A673 (cell line): ENCODE measurements at regions not wholly inside any gene's neighbourhood (a gene's known extent, or its start where the extent isn't known, plus 50 kb on each side); places are given as distances from the start of the nearest gene placed in this dataset.

ENCODE experiments used
- BruUV-seq: library from RNA; stranded (reverse); fragments of 400-500 nt; replicated peaks from 2 replicates; lab custom pipeline; 2021; lab: Mats Ljungman, UMichigan
- CTCF ChIA-PET: fragments of 300-600 bp; sonication (Branson Sonifier 250); formaldehyde crosslinking; loops from one replicate; lab custom pipeline; 2022; ENCODE audit warnings: antibody characterized with exemption; lab: Charles Lee
- POLR2A ChIA-PET: fragments of 300-600 bp; sonication (Branson Sonifier 250); formaldehyde crosslinking; loops from one replicate; lab custom pipeline; 2022; ENCODE audit warnings: antibody characterized with exemption; ENCODE audit not compliant: low non-redundant PET; lab: Charles Lee
- DNase-seq: peaks from one replicate; pipeline ENCODE4 v3.0.0-alpha.2; 2015; ENCODE audit warnings: low spot score
- H3K27ac ChIP-seq: fragments of 200-600 bp; sonication (generic); 2 replicates; pipeline ENCODE4 v1.5.1; 2016; ENCODE audit warnings: mixed run types, low read depth, mild to moderate bottlenecking, mixed read lengths, antibody characterized with exemption, low read length; ENCODE audit not compliant: poor library complexity, severe bottlenecking
- H3K27me3 ChIP-seq: fragments of 200-600 bp; sonication (generic); replicated peaks from 2 replicates; pipeline ENCODE4 v1.6.1; 2017; ENCODE audit warnings: mixed run types, low read depth, mild to moderate bottlenecking, mixed read lengths, antibody characterized with exemption, low read length; ENCODE audit not compliant: insufficient read depth, poor library complexity
- H3K36me3 ChIP-seq: fragments of 200-600 bp; sonication (generic); 2 replicates; pipeline ENCODE4 v1.6.1; 2016; ENCODE audit warnings: mixed run types, mild to moderate bottlenecking, mixed read lengths, antibody characterized with exemption, low read length; ENCODE audit not compliant: insufficient read depth, poor library complexity, severe bottlenecking
- H3K4me1 ChIP-seq: fragments of 200-600 bp; sonication (generic); 2 replicates; pipeline ENCODE4 v1.6.1; 2017; ENCODE audit warnings: mixed run types, mild to moderate bottlenecking, mixed read lengths, antibody characterized with exemption, low read length; ENCODE audit not compliant: insufficient read depth, poor library complexity, severe bottlenecking
- H3K4me3 ChIP-seq: fragments of 200-600 bp; sonication (generic); 2 replicates; pipeline ENCODE4 v1.5.1; 2016; ENCODE audit warnings: low read depth, mixed run types, mild to moderate bottlenecking, mixed read lengths, low read length; ENCODE audit not compliant: poor library complexity, severe bottlenecking
- H3K9me3 ChIP-seq: fragments of 200-600 bp; sonication (generic); 2 replicates; pipeline ENCODE4 v1.6.1; 2016; ENCODE audit warnings: mixed run types, low read depth, mild to moderate bottlenecking, mixed read lengths, antibody characterized with exemption, low read length; ENCODE audit not compliant: poor library complexity, severe bottlenecking
- CTCF ChIP-seq: fragments of 300-800, 200-600 bp; sonication (generic); conservative IDR thresholded peaks from 2 replicates; pipeline ENCODE4 v1.5.1; 2017; ENCODE audit warnings: low read depth, mild to moderate bottlenecking, antibody characterized with exemption, low read length, moderate library complexity, mixed read lengths
- EZH2 ChIP-seq: fragments of 200-600 bp; sonication (generic); IDR thresholded peaks from 2 replicates; pipeline ENCODE4 v1.6.1; 2017; ENCODE audit warnings: borderline replicate concordance, low read depth, mild to moderate bottlenecking, mixed read lengths, antibody characterized with exemption, low read length; ENCODE audit not compliant: poor library complexity, severe bottlenecking
- intact Hi-C: fragments of 100-400 bp; cut with micrococcal nuclease; formaldehyde crosslinking; loops from one replicate; pipeline ENCODE4 v1.10.0; 2022; ENCODE audit not compliant: unreplicated experiment

GRCh38 chr3:83131236-83131635 is 1369.8 kb upstream of the GBE1 start:
- H3K27ac ChIP-seq = no peak overlapping the region
- H3K36me3 ChIP-seq = no peaks in the 10 kb centered on the region
- H3K9me3 ChIP-seq = no peaks in the 10 kb centered on the region
- no peak overlapping the region for H3K4me3 ChIP-seq
- DNase-seq = no peak
- no TSS peak for BruUV-seq
- POLR2A ChIA-PET = no interaction called here
- TF ChIP-seq CTCF (no peak), EZH2 (no peak)
- intact Hi-C loops = no loop called here
- no peaks in the 10 kb centered on the region for H3K27me3 ChIP-seq
- CTCF ChIA-PET = no interaction called here
- H3K4me1 ChIP-seq = no peaks in the 10 kb centered on the region

- Histone ChIP-seq H3K27me3 (no peaks in the 10 kb centered on the region), H3K9me3 (no peaks in the 10 kb centered on the region), H3K4me1 (no peaks in the 10 kb centered on the region), H3K36me3 (no peaks in the 10 kb centered on the region), H3K27ac (no peak overlapping the region), H3K4me3 (no peak overlapping the region)
- intact Hi-C loops = no loop called here
- TF ChIP-seq CTCF (no peak), EZH2 (no peak)
- BruUV-seq = no TSS peak
- POLR2A ChIA-PET = no interaction called here
- DNase-seq = no peak
- CTCF ChIA-PET = no interaction called here
Measured at GRCh38 chr3:83122774-83123350, 1361.4 kb upstream of the GBE1 start.

- no peaks in the 10 kb centered on the region for H3K4me1 ChIP-seq
- H3K4me3 ChIP-seq = no peak overlapping the region
- H3K27ac ChIP-seq = no peak overlapping the region
- no peaks in the 10 kb centered on the region for H3K36me3 ChIP-seq
- TF ChIP-seq EZH2 (no peak), CTCF (no peak)
- H3K27me3 ChIP-seq = no peaks in the 10 kb centered on the region
- DNase-seq = no peak
- ChIA-PET POLR2A (no interaction called here), CTCF (no interaction called here)
- intact Hi-C loops = no loop called here
- no TSS peak for BruUV-seq
- H3K9me3 ChIP-seq = peaks cover 5% of the 10 kb centered on the region
Measured at GRCh38 chr3:83093222-83093572, 1331.8 kb upstream of the GBE1 start.
